ENCODE measurements at regions not wholly inside any gene's neighbourhood (a gene's known extent, or its start where the extent isn't known, plus 50 kb on each side); places are given as distances from the start of the nearest gene placed in this dataset.

DNA sequence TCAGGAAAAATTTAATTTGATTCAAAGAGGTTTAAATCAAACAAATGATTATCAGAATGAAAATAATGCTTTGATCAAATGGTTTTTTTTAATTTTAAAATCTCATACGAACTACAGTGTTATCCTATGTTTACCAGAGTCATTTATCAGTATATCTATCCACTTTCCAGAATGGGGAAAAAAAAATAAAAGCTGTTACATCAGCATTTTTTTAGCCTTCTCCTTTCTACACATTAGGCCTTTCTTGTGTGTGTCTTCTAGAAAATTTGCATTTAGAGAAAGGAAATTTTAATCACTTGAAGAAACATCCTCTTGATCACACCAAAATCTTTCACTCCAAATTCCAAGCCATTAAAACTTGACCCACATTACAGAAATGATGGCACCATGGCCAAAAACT is 608.9 kb upstream of the ID2 start (continued):
- TF ChIP-seq, protein P1, sequence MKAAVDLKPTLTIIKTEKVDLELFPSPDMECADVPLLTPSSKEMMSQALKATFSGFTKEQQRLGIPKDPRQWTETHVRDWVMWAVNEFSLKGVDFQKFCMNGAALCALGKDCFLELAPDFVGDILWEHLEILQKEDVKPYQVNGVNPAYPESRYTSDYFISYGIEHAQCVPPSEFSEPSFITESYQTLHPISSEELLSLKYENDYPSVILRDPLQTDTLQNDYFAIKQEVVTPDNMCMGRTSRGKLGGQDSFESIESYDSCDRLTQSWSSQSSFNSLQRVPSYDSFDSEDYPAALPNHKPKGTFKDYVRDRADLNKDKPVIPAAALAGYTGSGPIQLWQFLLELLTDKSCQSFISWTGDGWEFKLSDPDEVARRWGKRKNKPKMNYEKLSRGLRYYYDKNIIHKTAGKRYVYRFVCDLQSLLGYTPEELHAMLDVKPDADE (conservative IDR thresholded peaks at IDR 0.05; ENCODE audit: control insufficient read depth, low read depth, low read length), result no peak
- TF ChIP-seq BCL6 (CRISPR knock-in tag; IDR thresholded peaks at IDR 0.05) (no peak), ZNF644 (tag; IDR thresholded peaks at IDR 0.05; ENCODE audit: low read depth) (no peak), ZKSCAN1 (IDR thresholded peaks at IDR 0.05; ENCODE audit: low read depth, low read length) (no peak), YBX1 (IDR thresholded peaks at IDR 0.05) (no peak), MAFG (tag; conservative IDR thresholded peaks at IDR 0.05) (peak; percentile 54; the same call in 1 of the 2 replicates), C11orf30 (IDR thresholded peaks at IDR 0.05; ENCODE audit: low read depth) (peak; percentile 69), NFIX (CRISPR knock-in tag; IDR thresholded peaks at IDR 0.05; ENCODE audit: low read depth) (no peak), GATAD2B (IDR thresholded peaks at IDR 0.05; ENCODE audit: borderline replicate concordance) (no peak), PCBP1 (IDR thresholded peaks at IDR 0.05; ENCODE audit: low read depth, low read length, poor library complexity, severe bottlenecking) (no peak), ZNF316 (IDR thresholded peaks at IDR 0.05) (peak; percentile 79), PRPF4 (IDR thresholded peaks at IDR 0.05; ENCODE audit: insufficient read depth, low read depth, low read length, poor library complexity, severe bottlenecking) (no peak), MED1 (CRISPR knock-in tag; IDR thresholded peaks at IDR 0.05; ENCODE audit: borderline replicate concordance) (no peak), ZNF766 (CRISPR knock-in tag; conservative IDR thresholded peaks at IDR 0.05) (no peak), CBX8 (IDR thresholded peaks at IDR 0.05; ENCODE audit: borderline replicate concordance, extremely low read depth, low read depth, low read length, poor library complexity, severe bottlenecking) (no peak), ZNF140 (CRISPR knock-in tag; IDR thresholded peaks at IDR 0.05) (no peak), L3MBTL2 (IDR thresholded peaks at IDR 0.05) (no peak), CREM (IDR thresholded peaks at IDR 0.05; ENCODE audit: low read depth) (no peak)
- TF ChIP-seq, protein P2, sequence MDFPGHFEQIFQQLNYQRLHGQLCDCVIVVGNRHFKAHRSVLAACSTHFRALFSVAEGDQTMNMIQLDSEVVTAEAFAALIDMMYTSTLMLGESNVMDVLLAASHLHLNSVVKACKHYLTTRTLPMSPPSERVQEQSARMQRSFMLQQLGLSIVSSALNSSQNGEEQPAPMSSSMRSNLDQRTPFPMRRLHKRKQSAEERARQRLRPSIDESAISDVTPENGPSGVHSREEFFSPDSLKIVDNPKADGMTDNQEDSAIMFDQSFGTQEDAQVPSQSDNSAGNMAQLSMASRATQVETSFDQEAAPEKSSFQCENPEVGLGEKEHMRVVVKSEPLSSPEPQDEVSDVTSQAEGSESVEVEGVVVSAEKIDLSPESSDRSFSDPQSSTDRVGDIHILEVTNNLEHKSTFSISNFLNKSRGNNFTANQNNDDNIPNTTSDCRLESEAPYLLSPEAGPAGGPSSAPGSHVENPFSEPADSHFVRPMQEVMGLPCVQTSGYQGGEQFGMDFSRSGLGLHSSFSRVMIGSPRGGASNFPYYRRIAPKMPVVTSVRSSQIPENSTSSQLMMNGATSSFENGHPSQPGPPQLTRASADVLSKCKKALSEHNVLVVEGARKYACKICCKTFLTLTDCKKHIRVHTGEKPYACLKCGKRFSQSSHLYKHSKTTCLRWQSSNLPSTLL (IDR thresholded peaks at IDR 0.05), result no peak
- TF ChIP-seq, protein P3, sequence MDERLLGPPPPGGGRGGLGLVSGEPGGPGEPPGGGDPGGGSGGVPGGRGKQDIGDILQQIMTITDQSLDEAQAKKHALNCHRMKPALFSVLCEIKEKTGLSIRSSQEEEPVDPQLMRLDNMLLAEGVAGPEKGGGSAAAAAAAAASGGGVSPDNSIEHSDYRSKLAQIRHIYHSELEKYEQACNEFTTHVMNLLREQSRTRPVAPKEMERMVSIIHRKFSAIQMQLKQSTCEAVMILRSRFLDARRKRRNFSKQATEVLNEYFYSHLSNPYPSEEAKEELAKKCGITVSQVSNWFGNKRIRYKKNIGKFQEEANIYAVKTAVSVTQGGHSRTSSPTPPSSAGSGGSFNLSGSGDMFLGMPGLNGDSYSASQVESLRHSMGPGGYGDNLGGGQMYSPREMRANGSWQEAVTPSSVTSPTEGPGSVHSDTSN (CRISPR knock-in tag; IDR thresholded peaks at IDR 0.05; ENCODE audit: low read depth), result no peak
- TF ChIP-seq, protein P3 (tag; conservative IDR thresholded peaks at IDR 0.05; ENCODE audit: low read depth), result no peak
- TF ChIP-seq, protein P4, sequence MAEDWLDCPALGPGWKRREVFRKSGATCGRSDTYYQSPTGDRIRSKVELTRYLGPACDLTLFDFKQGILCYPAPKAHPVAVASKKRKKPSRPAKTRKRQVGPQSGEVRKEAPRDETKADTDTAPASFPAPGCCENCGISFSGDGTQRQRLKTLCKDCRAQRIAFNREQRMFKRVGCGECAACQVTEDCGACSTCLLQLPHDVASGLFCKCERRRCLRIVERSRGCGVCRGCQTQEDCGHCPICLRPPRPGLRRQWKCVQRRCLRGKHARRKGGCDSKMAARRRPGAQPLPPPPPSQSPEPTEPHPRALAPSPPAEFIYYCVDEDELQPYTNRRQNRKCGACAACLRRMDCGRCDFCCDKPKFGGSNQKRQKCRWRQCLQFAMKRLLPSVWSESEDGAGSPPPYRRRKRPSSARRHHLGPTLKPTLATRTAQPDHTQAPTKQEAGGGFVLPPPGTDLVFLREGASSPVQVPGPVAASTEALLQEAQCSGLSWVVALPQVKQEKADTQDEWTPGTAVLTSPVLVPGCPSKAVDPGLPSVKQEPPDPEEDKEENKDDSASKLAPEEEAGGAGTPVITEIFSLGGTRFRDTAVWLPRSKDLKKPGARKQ (CRISPR knock-in tag; IDR thresholded peaks at IDR 0.05), result no peak
- TF ChIP-seq, protein P5, sequence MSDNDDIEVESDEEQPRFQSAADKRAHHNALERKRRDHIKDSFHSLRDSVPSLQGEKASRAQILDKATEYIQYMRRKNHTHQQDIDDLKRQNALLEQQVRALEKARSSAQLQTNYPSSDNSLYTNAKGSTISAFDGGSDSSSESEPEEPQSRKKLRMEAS (CRISPR knock-in tag; IDR thresholded peaks at IDR 0.05), result no peak

Data from K562 (cell line).